Endometrial microvascular endothelial cells (primary cell): ENCODE measurements at regions not wholly inside any gene's neighbourhood (a gene's known extent, or its start where the extent isn't known, plus 50 kb on each side); places are given as distances from the start of the nearest gene placed in this dataset.

Experiments
- in situ Hi-C: cut with HindIII; loops from 2 replicates; pipeline ENCODE4 v1.10.0; 2017; ENCODE audit warnings: low sequenced_read_pairs, low pct_unique_long_range_greater_than_20kb; ENCODE audit errors: inconsistent ontology term

DNA sequence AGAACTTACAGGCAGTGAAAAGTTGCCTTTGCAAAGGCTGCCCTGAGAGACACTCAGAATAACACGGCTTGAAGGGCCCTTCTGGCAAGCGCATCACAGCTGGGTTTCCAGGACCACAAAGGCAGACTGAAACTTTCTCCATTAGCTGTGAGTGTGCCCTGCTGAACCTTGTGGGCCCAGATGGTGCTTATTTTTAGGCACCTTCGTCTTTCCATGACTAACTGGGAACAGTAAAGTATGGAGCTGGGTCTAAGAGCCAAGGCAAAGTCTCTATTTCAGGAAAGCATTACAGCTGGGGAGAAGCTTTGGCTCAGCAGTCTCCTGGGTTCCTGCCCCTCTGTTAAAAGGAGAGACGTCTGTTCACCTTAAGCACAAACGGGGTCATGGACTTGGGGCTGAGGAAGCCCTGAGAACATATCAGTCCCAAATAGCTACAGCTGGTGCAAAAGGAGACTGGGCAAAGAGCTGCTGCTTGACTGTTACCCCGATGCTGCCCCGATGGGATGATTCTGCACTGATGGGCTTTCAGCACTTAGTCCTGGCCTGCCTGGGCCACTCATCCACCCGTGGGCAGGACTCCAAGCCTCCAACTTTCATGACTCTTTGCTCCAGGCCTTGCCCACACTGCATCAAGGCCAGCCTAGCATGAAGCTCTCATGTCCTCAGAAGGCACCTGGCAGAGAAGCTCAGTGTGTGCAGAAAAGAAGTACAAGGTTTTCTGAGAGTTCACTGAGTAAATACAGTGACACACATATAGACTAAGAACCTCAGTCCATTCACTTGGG is 248.3 kb downstream of the PHLDA1 start:
- in situ Hi-C loops, result no loop called here

DNA sequence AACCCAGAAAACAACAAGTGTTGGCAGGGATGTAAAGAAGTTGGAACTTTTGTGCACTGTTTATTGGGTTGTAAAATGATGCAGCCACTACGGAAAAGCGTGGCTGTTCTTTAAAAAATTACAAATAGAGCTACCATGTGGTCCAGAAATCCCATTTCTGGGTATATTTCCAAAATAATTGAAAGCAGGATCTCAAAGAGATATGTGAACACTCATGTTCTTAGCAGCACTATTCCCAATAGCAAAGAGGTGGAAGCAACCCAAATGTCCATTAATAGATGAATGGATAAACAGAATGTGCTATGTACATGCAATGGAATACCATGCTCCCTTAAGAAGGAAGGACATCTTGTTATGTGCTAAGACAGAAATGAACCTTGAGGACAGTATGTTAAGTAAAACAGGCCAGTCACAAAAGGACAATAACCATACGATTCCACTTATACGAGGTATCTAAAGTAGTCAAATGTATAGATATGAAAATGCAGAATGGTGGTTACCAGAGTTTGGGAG is 249.5 kb downstream of the PHLDA1 start:
- in situ Hi-C loops, result no loop called here

DNA sequence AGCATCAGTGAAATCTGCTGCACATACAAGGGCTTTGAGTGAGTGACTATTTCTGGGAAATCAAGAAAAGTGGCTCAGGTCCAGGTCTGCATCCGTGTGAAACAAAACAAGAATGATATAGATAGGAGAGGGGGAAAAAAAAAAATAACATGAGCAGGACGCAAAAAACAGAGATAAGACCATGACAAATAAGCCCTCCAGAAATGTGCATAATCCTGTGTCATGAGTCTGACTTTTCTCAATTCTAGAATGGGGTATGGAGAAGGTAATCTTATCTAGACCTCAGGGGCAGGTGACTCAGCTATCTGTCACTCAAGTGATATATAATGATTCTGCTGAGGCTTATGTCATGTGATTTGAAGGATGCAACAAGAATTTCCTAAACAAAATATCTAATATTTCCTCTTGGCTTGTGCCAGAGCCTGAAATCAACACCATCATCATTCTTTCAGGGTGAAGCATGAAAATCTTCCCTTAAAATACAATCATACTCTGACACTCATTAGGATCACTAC is 250.0 kb downstream of the PHLDA1 start:
- in situ Hi-C loops, result no loop called here

DNA sequence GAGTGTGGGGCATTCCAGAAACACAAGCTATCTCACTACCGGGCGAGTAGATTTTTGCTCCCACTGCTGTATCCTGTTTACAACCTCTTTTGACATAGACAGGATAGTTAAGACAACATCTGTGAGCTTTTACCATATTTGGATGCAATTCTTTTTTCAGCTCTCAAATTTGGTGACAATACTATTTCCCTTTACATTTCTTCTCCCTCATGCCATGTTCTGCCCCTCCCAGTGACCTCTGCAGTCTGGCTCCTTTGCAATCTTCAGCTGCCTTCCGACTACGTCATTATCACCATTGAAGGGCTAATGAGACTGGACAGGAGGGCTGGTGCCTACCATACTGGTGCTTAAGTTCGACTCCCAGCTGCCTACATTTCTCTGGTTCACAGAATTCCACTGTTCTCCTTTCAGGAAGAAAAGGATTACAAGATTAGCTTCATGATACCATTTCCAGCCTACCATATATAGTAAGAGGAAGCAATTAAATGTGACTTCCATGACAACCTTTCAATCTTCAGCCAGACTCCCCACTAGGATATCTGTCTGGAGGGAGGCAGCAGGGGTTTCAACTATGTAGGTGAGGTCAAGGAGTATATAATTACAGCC is 251.6 kb downstream of the PHLDA1 start:
- in situ Hi-C loops, result no loop called here

GRCh38 chr12:75774261-75775052 is 257.1 kb downstream of the PHLDA1 start:
- in situ Hi-C loops, result no loop called here

- in situ Hi-C loops, result no loop called here
Measured at GRCh38 chr12:75773377-75773776, 258.2 kb downstream of the PHLDA1 start.

- in situ Hi-C loops, result no loop called here
Measured at GRCh38 chr12:75771023-75771422, 259.6 kb upstream of the KRR1 start.

DNA sequence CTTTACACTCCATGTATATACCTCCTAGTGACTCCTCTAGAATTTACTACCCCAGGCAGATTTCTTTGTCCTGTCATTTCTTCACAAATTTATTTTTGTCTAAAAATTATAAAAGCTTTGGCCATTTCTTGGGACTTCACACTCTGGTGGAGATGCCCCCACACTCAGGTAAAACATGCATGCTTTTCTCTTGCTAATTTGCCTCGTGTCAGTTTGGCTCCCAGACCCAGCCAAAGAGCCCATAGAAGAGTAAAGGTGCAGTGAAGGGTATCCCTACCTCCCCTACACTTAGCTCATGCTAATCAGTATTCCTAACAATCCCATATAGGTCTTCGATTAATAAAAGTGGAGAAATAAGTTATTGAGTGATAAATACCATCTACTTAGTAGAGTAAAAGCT is 256.5 kb upstream of the KRR1 start:
- in situ Hi-C loops, result no loop called here

DNA sequence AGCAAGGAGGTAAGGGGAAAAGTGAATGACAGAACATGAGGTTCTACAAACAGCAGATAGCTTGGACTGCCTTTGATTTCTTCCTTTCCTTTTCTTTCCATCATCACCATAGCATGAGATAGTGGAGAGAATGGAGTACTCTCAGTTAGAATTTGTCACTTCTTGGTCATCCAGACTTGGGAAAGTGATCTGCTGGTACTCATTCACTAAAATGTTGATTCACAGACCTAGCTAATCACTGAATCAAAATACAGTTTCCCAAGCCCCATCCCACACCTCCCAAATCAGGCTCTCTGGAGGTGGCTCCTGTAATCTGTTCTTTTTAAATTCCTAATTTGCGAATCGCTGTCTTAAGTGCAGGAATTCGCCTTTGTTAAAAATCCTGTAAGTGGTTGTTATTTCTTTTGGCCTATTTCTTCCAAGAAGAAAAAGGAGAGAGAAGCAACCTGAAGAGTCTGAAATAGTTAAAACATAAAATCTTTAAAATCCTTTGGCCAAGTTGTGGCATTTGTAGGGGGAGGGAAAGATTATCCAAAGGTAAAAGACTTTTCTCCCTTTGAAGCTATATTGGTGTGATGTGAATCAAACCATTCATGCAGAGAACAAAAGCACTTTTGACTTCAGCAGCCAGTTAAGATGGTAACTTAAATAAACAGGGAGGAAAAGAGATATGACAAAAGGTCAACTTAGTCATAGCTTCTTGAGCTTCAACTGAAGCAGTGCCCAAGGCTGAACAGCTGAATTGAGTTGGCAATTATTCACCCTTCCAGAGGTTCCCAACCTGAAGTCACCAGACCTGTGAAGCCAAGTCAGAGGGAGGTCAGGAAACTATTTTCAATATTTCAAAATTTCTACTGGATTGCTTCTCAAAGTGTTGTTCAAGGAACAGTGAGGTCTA is 255.1 kb upstream of the KRR1 start:
- in situ Hi-C loops, result no loop called here

DNA sequence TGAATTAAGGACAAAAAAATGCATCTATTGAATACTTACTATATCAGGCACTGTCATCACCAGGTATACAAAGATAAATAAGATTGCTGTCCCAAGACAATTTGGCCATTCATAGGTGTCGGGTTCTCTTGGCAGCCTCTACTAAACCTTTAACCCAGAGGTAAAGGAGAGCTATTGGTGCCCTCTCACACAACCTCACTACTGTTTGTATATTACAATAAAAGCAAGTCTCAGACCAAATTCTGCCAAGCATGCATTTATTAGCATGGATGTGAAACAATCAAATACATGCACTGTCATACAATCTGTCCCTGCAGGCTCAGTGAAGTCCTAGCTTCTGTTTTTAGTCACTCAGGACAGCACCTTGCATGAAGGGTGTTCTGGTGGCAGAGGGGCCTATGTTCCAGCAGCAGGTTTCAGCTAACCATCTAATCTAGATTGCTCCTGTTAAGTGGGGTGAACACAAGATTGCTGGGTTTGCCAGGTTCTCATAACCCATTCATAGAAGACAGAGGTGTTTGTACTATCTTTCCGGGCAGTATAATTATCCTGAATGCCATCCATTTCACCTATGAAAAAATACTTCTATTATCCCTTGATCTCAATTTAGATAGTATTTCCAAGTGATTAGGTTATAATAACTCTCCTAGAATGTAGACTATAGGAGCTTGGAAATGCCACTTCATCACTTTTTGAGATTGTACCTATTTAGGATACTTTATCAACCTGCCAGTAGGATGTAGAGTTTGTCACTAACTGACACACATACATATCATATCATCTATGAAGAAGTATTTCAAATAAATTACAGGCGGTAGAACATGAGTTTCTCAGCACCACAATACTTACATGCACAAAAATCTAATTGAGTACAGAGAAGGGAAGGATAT is 254.0 kb upstream of the KRR1 start:
- in situ Hi-C loops, result no loop called here

DNA sequence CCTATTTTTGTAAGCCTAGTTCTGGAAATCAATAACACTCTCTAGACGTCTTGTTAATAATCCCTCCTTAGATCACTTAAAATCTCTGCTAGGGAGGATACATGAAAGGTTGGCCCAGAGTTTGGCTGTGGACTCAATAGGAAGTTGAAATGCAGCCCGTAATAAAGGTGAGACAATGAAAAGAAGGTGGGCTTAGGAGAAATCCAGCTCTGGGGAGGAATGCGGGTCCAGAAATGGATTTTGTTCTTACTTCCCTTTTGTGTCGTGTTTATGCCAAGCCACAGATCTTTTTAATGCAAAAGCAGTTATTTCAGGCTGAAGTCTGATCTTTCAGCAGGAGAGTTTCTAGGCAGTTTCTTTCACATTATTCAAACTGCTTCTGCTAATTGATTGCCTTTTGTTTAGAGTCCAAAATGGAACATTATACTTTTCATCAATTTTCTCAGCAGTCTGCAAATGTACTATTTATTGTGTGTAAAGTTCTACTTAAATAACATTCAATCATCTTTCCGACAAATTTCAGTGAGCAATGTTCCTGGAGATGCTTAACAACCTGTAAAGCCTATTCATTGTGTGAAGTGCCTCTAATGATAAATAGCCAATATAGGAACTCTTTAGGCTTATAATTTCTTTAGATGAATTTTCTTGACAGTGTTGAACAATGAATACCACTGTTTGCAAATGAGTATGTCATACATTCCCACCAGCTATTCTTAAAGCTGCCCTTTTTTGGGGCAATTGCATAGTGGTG is 252.9 kb upstream of the KRR1 start:
- in situ Hi-C loops, result no loop called here

- in situ Hi-C loops, result no loop called here
Measured at GRCh38 chr12:75760573-75761294, 249.3 kb upstream of the KRR1 start.

DNA sequence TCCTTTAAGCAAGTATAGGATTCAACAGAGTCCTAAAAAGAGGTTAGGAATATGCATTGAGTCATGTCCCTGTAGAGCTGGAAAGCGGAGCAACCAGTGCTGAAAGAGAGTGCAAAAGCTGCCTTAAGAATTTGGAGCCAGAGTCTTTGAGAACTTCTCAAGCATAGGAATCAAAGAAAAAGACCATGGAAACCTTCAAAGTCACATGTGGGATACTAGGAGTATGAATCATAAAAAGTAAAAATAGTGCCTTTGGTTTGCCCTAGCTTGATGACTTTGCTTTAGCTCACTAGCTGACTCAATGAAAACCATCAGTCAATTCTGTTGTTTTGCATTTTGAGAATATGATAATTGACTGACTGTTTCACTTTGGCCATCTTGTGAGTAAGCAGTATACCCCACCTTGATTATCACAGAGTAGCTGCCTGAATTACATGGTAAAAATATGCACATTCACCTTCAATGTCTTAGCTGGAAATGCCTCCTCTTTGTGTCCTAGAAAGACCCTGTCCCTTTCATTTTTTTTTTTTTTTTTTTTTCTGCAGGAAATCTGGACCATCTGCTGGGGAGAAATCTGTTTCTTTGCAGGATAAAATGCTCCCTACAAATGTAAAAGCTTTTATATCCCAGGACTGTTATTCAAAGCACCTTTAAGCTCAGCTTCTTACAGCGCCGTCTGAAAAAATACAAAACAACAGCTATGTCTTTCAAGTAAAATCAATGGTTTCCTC is 248.6 kb upstream of the KRR1 start:
- in situ Hi-C loops, result no loop called here

GRCh38 chr12:75759196-75759595 is 247.8 kb upstream of the KRR1 start:
- in situ Hi-C loops, result no loop called here

DNA sequence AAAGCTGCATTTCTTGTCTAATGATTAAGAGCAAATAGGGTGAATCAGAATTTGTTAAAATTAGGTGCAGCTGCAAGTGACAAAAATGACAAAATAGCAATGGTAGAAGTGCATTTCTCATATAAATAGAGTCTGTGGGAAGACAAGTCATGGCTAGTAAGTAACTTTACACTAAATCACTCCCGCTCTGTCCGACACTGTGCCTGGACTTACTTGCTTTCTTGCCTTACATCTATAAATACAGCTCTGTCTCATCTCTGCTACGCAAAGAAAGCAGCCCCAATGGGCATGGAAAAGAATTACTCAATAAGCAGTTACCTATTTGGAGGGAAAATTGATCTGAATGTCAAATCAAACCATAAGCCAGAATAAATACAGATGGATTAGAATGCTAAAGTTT is 245.4 kb upstream of the KRR1 start:
- in situ Hi-C loops, result no loop called here

DNA sequence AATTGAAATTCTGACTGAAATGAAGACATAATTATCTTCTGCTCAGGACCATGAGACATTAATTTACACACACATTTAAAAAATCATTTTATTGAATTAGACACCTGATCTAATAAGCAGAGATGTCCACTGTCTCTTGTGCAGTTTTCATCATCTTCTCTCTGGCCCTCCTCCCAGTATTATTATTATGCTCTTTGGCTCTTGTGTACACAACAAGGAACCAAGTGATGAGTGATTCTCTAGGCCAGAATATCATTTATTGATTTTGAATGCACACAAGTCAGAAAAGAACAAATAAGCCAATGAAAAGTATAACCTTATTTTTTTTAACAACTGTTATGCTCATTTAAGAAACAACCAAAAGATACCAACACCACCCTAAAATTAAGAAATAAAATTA is 244.7 kb upstream of the KRR1 start:
- in situ Hi-C loops, result no loop called here
